ENCODE measurements at regions not wholly inside any gene's neighbourhood (a gene's known extent, or its start where the extent isn't known, plus 50 kb on each side); places are given as distances from the start of the nearest gene placed in this dataset.
A peak's percentile ranks its signal among the peaks of the same experiment; 100 is the strongest.

DNA sequence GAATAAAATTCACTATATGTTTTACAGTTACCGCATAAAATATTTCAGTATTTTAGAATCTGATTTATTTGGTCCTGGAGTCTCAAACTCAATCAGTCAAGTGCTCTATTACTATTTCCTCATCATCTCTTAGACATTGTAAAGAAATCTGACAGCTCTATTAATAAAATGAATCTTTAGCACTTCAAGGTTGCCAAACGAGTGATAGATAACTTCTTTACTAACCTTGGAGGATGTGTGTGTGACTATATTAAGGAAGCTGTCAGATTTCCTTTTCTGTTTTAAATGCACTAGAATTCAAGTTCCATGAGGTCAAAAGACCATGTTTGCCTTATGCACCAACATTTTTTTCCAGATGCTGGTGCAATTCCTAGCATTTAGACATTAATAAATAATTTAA lies 389.8 kb upstream of the AZI2 start:
- no peak for DNase-seq (ENCODE audit: low read depth)

DNA sequence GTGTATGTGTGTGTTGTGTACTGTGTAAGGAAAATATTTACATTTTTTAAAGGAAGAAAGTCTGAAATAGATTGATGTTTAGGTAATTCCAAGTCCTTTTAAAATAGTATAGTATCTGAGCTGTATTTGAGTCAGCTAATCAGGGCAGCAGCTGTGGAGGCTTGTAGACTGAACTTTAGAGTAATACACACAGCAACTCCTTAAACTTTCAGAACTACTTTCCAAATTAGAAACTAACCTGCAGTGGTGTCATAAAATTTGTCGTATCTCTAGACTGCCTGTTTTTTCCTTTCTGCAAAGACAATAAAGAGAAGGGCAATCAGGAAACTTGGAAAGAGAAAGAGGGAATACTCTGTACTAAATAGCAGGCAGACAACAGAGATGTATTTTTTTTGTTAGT lies 391.0 kb upstream of the AZI2 start:
- no peak for DNase-seq (ENCODE audit: low read depth)

DNA sequence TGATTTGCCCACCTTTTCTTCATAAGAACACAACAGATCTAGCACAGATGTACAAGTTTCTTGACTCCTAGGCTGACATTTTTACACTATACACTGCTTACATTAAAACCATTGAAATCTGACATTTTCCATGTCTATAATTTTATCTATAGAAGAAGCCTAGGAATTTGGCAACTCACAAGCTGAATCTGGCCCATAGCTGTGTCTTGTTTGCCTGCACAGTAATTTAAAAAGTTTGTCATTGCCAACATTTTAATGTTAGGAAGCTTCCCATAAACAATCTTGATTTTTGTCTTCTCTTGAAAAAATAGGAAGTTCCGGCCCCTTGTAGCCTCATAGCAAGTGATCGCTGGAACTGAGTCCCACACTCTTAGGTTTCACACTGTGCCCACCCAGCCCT lies 394.6 kb upstream of the AZI2 start:
- no peak for DNase-seq (ENCODE audit: low read depth)

DNA sequence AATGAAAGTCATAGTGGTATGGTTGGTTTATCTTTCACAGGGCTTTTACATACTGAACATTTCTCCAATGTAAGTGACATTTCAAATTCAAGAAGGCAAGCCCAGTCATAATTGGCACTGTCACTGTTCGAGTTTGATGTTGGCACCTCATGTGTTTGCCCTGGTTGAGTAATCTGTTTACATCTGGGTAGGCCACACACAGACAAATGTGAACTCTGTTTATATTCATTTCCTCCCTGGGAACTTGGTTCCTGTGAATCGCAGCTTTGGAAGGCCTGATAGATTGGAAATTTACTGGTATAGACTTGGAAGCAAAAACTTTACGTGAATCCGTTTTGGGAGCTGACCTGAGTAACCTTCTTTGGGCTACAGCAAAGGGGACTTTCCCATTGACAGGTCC lies 395.2 kb upstream of the AZI2 start:
- no peak for DNase-seq (ENCODE audit: low read depth)

DNA sequence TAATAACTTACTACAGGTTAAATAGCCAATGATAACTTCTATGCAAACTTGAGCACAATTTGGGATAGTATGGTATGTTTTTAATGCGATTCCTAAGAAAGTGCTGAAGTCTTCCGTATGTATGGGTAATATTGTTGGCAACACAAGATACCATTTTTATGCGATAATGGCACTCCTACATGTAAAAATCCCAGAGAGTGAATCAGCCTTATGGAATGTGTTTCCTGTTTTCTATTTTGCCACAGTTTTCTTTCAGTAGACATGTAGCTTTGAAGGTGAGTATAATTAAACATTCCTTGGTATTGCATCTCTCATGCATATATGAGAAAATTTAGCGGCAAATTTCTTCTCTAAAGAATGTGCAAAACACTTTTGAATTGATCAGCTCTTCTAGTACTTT lies 396.8 kb upstream of the AZI2 start:
- no peak for DNase-seq (ENCODE audit: low read depth)

DNA sequence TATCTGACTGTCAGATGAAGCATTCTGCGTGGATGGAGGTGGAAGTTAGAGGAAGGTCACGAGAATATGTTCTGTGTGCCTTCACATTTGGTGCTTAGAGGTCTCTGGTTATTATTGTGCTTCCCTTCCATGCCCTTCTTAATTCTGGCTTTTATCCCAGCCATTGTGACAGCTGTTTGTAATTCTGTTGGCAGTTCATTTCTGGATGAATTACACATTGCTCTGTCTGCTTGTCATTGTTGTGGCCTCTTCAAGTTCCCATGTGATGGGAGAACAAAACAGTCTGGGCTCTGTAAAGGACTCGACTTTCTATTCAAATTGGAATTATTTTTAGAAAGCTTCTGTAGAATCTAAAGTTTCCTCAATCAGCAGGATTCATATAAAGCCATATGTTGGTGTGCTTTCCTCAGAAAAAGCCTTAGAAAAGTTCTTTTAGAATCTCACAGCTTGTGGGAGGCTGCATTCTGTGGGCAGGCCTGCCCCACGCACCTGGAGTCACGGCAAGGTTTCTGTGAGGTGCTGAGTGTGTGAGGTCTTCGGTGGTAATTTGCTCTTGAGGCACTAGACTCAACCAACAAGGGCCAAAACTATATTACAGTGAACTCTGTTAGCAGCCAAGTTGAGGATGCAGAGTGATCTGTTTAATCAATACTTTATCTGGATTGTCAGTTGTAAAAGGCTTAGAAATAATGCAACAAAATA lies 397.4 kb upstream of the AZI2 start:
- peak; percentile 7 for DNase-seq (ENCODE audit: low read depth)

DNA sequence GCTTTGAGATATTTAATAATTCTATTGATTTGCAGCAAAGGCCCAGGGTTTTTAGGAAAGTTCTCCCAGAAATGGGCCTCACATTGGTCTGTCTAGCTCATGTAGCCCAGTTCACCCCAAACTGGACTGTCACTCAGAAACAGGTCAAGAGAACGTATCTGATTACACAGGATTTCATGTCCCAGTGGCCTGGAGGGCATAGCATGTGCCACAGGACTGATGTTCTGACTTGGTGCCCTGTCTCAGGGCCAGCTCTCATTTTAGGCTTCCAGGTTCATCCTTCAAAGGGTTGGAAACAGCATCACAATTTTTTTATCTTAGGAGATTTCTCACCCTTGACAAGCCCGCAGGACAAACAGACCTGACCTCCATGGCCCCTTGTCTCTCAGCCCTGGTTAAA lies 398.4 kb upstream of the AZI2 start:
- no peak for DNase-seq (ENCODE audit: low read depth)

DNA sequence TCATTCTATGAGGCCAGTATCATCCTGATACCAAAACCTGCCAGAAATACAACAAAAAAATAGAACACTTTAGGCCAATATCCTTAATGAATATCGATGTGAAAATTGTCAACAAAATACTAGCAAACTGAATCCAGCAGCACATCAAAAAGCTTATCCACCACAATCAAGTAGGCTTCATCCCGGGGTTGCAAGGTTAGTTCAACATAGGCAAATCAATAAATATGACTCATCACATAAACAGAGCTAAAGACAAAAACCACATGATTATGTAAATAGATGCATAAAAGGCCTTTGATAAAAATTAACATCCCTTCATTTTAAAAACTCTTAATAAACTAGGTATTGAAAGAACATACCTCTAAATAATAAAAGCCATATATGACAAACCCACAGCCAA lies 403.2 kb upstream of the AZI2 start:
- no peak for DNase-seq (ENCODE audit: low read depth)

DNA sequence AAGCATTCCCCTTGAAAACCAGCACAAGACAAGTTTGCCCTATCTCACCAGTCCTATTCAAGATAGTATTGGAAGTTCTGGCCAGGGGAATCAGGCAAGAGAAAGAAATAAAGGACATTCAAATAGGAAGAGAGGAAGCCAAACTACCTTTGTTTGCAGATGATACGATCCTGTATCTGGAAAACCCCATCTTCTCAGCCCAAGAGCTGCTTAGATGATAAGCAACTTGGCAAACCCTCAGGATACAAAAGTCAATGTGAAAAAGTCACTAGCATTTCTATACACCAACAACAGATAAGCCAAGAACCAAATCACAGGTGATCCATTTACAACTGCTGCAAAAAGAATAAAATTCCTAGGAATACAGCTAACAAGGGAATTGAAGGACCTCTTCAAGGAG lies 403.7 kb upstream of the AZI2 start:
- DNase-seq (ENCODE audit: low read depth), result no peak

DNA sequence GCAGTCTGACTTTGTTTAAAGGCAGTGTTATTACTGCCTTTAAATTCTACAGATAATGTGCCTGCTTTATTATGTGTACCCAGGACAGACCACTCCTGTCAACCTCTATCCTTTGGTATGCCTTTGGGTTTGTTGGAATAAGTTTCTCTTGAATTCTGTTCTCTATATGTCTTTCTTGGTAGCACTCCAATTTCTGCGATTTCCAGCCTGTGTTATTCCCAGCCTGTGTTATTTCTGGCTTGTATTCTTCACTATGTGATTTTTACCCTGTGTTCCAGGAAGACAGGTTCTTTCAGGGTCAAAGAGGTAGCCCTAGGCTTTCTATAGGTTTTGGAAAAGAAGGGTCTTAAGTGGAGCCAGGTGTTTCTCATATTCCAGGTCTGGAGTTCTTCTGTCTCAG lies 407.4 kb upstream of the AZI2 start:
- no peak for DNase-seq (ENCODE audit: low read depth)

DNA sequence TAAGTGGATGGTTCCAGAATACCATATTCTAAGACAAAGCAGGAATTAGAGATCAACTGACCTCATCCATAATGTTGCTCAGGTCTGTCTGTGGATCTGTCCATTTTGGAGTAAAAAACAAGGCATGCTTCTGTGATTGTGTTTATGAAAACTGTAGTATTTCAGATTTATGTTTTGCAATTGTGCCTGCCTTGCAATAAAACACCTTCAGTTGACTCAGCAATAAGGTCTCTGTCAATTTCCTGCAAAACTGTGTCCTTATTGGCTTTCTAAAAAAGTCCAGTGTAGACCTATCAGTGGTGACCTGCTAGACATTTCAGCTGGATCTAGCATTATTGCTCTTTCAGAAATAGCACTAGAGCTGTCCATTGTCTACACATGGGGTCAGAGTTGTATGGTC lies 409.5 kb upstream of the AZI2 start:
- no peak for DNase-seq (ENCODE audit: low read depth)

DNA sequence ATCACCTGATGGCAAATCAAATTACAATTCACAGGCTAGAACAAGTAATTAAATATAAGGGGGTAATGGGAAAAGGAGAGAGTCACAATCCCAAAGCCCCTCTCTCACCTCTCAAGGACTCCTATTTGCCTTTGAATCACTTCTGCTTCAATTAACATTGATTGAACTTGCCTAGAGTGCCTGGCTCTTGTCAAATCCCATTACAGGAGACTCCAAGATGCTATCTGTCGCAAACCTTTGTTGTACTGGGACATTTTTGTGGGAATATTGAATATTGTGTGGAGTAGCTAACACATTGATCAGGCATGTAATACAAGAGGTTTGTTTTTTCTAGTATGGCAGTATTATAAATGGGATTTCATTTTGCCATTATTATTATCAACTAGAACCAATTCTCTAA lies 412.8 kb upstream of the AZI2 start:
- DNase-seq (ENCODE audit: low read depth), result no peak

DNA sequence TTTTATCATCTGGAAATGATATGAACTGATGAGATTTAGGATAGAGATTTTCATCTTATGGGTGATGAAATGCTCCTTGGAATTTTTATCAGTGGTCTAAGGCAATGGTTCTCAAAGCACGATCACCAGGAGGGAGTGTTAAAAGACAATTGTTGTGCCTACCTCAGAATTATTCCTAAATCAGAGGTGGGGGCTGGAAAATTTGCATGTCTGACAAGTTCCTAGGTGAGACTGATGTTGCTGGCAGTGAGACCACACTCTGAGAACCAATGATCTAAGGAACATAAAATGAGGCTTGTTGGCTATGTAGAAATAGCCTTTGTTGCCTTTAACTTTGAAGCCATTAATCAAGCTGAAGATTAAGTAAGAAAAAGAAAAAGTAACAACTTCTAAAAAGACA lies 416.6 kb upstream of the AZI2 start:
- DNase-seq (ENCODE audit: low read depth), result no peak

DNA sequence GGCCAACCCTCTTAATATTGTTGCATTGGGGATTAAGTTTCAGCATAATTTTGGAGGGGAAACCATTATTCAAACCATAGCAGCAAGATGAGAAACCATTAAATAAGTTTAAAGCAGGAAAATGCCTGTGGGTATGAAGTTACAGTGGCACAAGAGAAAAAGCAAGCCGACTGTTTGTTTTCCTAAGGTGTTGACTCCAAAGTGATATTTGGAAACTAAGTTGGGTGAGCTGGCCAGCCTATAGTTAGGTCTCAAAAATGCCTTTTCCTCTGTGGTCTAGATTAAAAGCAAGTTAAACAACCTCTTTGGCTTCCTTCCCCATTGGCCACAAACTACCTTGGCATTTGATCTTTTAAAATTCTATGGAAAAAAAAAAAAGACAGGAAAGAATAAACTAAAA lies 419.8 kb upstream of the AZI2 start:
- DNase-seq (ENCODE audit: low read depth), result no peak

DNA sequence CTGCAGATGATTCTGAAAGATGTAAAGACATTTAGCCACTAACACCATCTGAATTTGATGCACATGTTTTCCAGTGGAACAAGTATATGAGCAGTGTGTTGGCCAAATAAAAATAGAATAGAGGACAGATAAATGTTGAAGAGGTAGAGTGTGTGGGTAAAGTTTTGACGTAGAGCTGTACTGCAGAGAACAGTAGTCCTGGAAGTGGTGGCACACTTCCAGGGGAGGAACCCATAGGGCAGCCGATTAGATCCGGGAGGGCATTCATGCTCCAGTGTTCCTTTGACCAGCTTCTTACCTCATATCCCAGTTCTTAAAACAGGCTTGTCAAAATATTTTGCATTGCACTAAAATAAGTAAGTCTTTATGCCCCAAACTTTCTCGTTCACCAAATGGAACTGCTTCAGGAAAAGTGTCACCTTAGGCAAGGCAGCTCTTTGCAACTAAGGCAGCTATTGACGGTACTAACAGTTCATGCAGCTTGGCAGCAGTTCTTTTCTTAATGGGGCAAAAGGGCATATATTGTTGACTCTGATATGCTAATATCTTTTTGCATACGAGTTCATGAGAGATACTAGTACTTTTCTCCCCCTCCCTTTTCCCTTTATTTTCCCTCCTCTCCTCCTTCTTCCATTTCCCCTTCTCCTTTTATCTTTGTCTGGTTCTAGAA lies 429.3 kb upstream of the AZI2 start:
- DNase-seq (ENCODE audit: low read depth), result no peak

DNA sequence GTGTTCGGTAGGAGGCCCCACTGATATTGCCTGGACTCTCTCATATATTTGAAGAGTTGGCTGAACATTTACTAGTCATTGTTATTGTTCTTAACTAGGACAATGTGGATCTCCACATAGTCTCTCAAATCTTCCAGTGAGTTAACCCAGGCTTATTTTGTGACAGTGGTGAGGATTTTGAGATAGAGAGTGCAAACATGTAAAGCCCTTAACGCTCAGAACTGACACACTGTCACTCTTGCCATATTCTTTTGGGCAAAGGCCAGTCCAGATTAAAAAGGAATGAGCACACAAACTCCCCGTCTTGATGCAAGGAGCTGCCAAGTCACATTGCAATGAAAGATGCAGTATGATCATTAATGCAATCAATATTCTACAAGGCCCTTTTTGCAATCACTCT lies 431.9 kb upstream of the AZI2 start:
- DNase-seq (ENCODE audit: low read depth), result no peak

DNA sequence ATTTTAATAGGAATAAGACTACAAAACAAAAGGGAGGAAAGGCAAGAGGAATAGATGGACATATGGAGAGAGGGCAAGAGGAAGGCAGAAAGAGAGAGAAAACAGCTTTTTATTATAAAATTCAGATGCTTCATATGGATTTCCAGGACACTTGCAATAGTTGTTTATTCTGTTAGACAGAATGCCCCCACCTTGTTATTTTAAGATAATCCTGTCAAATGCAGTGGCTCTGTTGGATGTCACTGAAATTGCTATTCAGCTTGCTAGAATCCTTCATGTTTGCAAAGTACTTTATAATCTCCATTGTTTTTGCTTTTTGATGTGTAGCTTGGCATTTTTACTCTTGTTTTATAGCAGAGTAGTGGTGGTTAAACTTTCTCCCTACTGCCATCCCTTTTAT lies 432.4 kb upstream of the AZI2 start:
- DNase-seq (ENCODE audit: low read depth), result no peak

DNA sequence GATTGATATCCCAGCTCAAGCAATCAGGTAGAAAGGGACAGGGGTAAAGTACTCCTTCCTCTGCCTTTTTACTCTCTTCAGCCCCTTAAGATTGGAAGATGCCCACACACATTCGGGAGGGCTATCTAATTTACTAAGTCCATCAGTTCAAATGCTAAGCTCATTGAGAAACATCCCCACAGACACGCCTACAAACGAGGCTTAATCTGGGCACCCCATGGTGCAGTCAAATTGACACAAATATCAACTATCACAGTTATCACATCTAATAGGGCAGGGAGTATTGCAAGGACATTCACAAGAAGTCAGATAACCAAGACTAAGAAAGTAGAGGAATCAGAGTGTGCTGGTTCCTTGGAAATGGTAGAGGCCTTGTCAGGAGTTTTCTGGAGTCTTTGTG lies 437.8 kb upstream of the AZI2 start:
- DNase-seq (ENCODE audit: low read depth), result no peak

DNA sequence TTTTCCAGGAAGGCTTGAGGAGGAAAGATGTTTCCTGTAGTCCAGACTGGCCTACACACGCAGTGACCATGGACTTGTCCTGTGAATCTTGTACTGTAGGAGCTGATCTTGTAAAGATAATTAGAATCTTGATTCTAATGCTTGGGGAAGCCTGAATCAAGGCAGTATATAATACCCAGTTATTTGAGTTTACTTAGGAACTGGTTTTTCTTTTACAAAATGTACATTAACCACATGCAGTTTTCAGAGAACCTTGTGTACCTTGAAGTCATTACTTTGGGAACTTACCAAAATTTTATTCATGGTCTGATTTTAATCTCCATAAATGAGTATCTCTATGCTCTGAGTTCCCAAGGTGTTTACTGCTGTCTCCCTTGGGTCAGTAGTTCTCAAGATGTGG lies 439.9 kb upstream of the AZI2 start:
- DNase-seq (ENCODE audit: low read depth), result no peak

DNA sequence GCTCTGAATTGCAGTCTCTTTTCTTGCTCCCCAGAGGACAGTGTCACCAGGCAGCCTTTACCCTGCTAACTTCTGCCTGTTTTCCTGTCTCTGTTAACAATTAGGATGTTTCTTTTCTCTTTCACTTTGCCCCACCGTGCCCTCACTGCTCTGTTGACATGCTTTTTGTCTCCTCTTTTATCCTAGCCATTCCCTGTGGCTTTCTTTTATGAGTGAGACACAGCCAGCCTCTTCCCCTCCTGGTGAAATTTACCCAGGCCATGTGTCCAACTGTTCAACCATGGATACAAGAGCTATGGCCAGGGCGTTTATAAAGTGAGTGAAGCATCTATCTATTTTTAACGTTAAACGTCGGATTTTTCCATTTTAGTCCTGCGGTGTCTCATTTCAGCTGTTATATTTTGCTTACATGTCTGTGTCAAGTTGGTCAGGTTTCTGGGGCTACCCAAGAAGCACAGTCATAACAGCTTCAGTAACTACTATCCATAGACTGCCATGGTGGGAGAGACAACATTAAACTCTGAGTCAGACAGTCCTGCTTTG lies 443.2 kb upstream of the AZI2 start:
- no peak for DNase-seq (ENCODE audit: low read depth)

DNA sequence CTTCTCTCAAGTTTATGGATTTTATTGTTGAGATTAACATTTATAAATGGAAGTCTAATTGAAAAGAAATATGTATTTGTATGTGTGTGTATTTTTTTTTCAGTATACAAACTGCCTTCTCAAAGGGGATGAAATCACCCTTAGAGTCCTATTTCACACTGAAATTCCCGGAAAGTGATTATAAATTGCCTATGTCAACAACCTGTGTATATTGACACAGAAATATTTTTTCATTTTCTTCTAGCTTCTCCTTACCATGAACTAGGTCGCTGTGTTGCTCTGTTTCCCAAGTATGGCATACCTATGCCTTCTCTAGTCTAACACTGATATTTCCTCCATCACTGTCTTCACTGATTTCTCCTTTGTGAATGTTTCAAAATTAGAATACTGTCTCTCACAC lies 444.0 kb upstream of the AZI2 start:
- DNase-seq (ENCODE audit: low read depth), result no peak

DNA sequence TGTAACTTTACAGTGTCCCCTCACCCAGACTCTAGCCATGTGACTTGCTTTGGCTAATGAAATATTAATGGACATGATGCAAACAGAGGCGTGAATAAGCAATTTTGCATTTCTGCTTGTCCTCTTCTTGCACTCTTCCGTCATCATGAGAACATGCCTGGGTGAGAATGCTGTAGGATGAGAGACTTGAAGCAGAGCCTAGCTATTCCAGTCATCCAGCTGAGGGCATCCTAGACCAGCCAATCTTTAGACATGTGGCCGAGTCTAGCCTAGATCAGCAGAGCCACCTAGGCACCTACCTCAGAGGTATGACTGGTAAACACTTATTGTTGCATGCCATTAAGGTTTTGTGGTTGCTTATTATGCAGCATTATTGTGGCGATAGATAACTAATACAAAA lies 450.5 kb upstream of the AZI2 start:
- DNase-seq (ENCODE audit: low read depth), result no peak

DNA sequence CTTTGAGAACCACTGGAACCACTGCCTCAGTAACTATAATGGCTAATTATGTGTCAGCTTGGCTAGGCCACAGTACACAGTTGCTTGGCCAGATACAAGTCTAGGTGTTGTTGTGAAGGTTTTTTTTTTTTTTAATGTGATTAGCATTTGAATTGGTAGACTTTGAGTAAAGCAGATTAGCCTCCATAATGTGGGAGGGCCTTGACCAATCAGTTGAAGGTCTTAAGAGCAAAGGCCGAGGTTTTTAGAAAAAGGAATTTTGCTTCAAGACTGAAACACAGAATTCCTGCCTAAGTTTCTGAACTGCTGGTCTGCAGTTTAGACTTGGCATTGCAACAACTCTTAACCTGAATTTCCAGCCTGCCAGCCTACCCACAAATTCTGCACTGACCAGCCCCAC lies 451.6 kb upstream of the AZI2 start:
- DNase-seq (ENCODE audit: low read depth), result no peak

DNA sequence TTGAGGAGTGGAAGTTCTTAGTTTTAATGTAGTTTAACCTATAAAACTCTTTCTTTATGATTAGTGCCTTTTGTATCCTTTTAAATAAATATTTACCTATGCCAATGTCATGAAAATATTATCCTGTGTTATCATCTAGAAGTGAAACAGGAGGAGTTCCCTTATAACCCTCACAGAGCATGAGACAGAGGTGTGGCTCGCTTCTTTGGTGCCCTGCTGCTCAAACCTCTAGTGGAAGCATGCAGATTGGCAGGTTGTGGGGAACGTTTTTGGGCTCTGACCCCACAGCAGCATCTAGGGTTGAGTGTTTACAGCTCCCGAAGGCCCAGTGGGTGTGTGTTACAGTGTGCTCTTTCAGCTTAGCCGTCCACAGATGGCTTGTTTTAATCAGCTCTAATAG lies 459.4 kb upstream of the AZI2 start:
- DNase-seq (ENCODE audit: low read depth), result no peak
